GM18505 (cell line): ENCODE measurements at regions not wholly inside any gene's neighbourhood (a gene's known extent, or its start where the extent isn't known, plus 50 kb on each side); places are given as distances from the start of the nearest gene placed in this dataset.

Source experiments
- ATAC-seq: cut with Tn5 transposase; IDR thresholded peaks from one replicate; pipeline ENCODE4 v1.9.1; 2021; ENCODE audit not compliant: unreplicated experiment
- POLR2A ChIP-seq: IDR thresholded peaks from 4 replicates; pipeline ENCODE4 v1.6.1; 2011; ENCODE audit warnings: borderline replicate concordance; ENCODE audit not compliant: insufficient read depth, insufficient read length; ENCODE audit errors: extremely low read depth

- TF ChIP-seq POLR2A, result no peak
- no peak for ATAC-seq
Measured at GRCh38 chr1:25145775-25146393, 86.4 kb downstream of the SYF2 start.

- no peak for TF ChIP-seq POLR2A
- ATAC-seq, result peak; percentile 67
Measured at GRCh38 chr1:25140073-25140797, 92.1 kb downstream of the SYF2 start.

- TF ChIP-seq POLR2A, result no peak
- ATAC-seq, result no peak
Measured at GRCh38 chr1:25137521-25138395, 94.5 kb downstream of the SYF2 start.

- no peak for ATAC-seq
Measured at GRCh38 chr1:25137106-25137505, 95.2 kb downstream of the SYF2 start.

GRCh38 chr1:25135909-25136308 lies 96.4 kb downstream of the SYF2 start:
- TF ChIP-seq POLR2A, result no peak

More at GRCh38 chr1:25137106-25137505, 95.2 kb downstream of the SYF2 start:
- no peak for TF ChIP-seq POLR2A

GRCh38 chr1:25134801-25135461 lies 97.4 kb downstream of the SYF2 start:
- no peak for ATAC-seq

More at GRCh38 chr1:25135909-25136308, 96.4 kb downstream of the SYF2 start:
- ATAC-seq, result no peak

GRCh38 chr1:25134307-25134706 lies 98.0 kb downstream of the SYF2 start:
- TF ChIP-seq POLR2A, result no peak
- no peak for ATAC-seq

More at GRCh38 chr1:25134801-25135461, 97.4 kb downstream of the SYF2 start:
- TF ChIP-seq POLR2A, result no peak

GRCh38 chr1:25131794-25132193 lies 100.5 kb downstream of the SYF2 start:
- TF ChIP-seq POLR2A, result no peak
- ATAC-seq, result no peak

GRCh38 chr1:25130895-25131294 lies 101.4 kb downstream of the SYF2 start:
- ATAC-seq, result no peak
- no peak for TF ChIP-seq POLR2A

GRCh38 chr1:25129380-25129779 lies 102.9 kb downstream of the SYF2 start:
- ATAC-seq, result no peak
- no peak for TF ChIP-seq POLR2A

- TF ChIP-seq POLR2A, result no peak
- ATAC-seq, result no peak
Measured at GRCh38 chr1:25128121-25128621, 104.1 kb downstream of the SYF2 start.

- no peak for ATAC-seq
- no peak for TF ChIP-seq POLR2A
Measured at GRCh38 chr1:25126562-25126961, 105.7 kb downstream of the SYF2 start.

- ATAC-seq, result no peak
- TF ChIP-seq POLR2A, result no peak
Measured at GRCh38 chr1:25123551-25123950, 108.8 kb downstream of the SYF2 start.
